HUES6 (cell line): ENCODE measurements at regions not wholly inside any gene's neighbourhood (a gene's known extent, or its start where the extent isn't known, plus 50 kb on each side); places are given as distances from the start of the nearest gene placed in this dataset.

ENCODE experiments used
- H3K27ac ChIP-seq: 2 replicates; pipeline ENCODE4 v1.7.0; 2013; ENCODE audit warnings: low read depth, mild to moderate bottlenecking, low read length, inconsistent platforms
- H3K27me3 ChIP-seq: 2 replicates; pipeline ENCODE4 v1.6.1; 2013; ENCODE audit warnings: low read length; ENCODE audit not compliant: control insufficient read depth, insufficient read depth
- H3K36me3 ChIP-seq: 2 replicates; pipeline ENCODE4 v1.6.1; 2013; ENCODE audit warnings: low read length; ENCODE audit not compliant: control insufficient read depth, insufficient read depth
- H3K4me1 ChIP-seq: 2 replicates; pipeline ENCODE4 v1.6.1; 2013; ENCODE audit warnings: low read length; ENCODE audit not compliant: control insufficient read depth, insufficient read depth
- H3K4me3 ChIP-seq: 2 replicates; pipeline ENCODE4 v1.5.1; 2013; ENCODE audit warnings: low read depth, low read length
- H3K9ac ChIP-seq: one replicate; pipeline ENCODE4 v1.6.1; 2013; ENCODE audit warnings: mild to moderate bottlenecking, low read length
- H3K9me3 ChIP-seq: 2 replicates; pipeline ENCODE4 v1.6.1; 2013; ENCODE audit warnings: low read depth, low read length; ENCODE audit not compliant: control insufficient read depth, insufficient read depth

- Histone ChIP-seq H3K9ac (no peak overlapping the region), H3K36me3 (no peaks in the 10 kb centered on the region), H3K4me1 (peaks cover 42% of the 10 kb centered on the region), H3K9me3 (0 out of 2 replicates have a peak, but pooled peaks cover 3% of the 10 kb centered on the region), H3K4me3 (no peak overlapping the region), H3K27ac (no peak overlapping the region), H3K27me3 (no peaks in the 10 kb centered on the region)
Observed at GRCh38 chr13:74024856-74025255, 109.3 kb downstream of the KLF12 start.

GRCh38 chr13:74024314-74024713, 109.9 kb downstream of the KLF12 start:
- H3K4me1 ChIP-seq = peaks cover 42% of the 10 kb centered on the region

GRCh38 chr13:74023484-74023883, 110.7 kb downstream of the KLF12 start:
- no peaks in the 10 kb centered on the region for H3K36me3 ChIP-seq
- H3K27ac ChIP-seq = no peak overlapping the region
- H3K4me3 ChIP-seq = no peak overlapping the region
- H3K9ac ChIP-seq = no peak overlapping the region
- H3K27me3 ChIP-seq = no peaks in the 10 kb centered on the region
- peaks cover 41% of the 10 kb centered on the region for H3K4me1 ChIP-seq
- H3K9me3 ChIP-seq = 0 out of 2 replicates have a peak, but pooled peaks cover 3% of the 10 kb centered on the region

More at GRCh38 chr13:74024314-74024713, 109.9 kb downstream of the KLF12 start:
- H3K9me3 ChIP-seq = 0 out of 2 replicates have a peak, but pooled peaks cover 3% of the 10 kb centered on the region
- H3K4me3 ChIP-seq = no peak overlapping the region
- no peaks in the 10 kb centered on the region for H3K36me3 ChIP-seq
- H3K27ac ChIP-seq = no peak overlapping the region
- H3K9ac ChIP-seq = no peak overlapping the region
- H3K27me3 ChIP-seq = no peaks in the 10 kb centered on the region

DNA sequence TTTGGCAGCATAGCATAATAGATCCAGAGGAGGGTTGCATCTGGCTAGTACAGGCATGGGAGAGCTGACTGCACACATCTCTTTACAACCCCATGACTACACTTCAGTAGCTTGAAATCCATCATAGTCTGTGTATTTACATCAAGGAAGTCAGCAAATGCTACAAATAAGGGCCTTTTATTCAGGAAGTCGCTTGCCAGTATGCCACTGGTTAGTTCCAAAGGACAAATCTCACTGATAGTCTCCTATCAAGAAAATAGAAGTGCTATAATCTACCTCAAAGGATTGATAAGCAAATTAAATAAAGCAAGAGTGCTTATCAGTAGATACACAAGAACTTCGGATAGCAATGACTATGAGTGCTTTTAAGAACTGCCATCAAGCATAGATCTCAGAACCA, 112.7 kb downstream of the KLF12 start:
- no peak overlapping the region for H3K27ac ChIP-seq
- H3K27me3 ChIP-seq = no peaks in the 10 kb centered on the region
- no peak overlapping the region for H3K9ac ChIP-seq
- H3K4me1 ChIP-seq = peaks cover 23% of the 10 kb centered on the region
- no peaks in the 10 kb centered on the region for H3K36me3 ChIP-seq
- 0 out of 2 replicates have a peak, but pooled peaks cover 3% of the 10 kb centered on the region for H3K9me3 ChIP-seq
- no peak overlapping the region for H3K4me3 ChIP-seq

DNA sequence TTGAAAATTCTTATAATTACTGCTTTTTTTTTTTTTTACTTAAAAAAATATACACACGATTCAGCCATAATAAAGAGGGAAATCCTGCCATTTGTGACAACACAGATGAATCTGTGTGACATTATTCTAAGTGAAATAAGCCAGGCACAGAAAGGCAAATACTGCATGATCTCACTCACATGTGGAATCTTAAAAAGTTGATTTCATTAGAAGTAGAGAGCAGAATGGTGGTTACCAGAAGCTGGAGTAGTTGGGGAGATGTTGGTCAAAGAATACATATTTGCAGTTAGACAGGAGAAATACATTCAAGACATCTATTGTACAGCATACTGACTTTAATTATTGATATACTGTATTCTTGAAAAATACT, 116.2 kb downstream of the KLF12 start:
- no peak overlapping the region for H3K4me3 ChIP-seq

DNA sequence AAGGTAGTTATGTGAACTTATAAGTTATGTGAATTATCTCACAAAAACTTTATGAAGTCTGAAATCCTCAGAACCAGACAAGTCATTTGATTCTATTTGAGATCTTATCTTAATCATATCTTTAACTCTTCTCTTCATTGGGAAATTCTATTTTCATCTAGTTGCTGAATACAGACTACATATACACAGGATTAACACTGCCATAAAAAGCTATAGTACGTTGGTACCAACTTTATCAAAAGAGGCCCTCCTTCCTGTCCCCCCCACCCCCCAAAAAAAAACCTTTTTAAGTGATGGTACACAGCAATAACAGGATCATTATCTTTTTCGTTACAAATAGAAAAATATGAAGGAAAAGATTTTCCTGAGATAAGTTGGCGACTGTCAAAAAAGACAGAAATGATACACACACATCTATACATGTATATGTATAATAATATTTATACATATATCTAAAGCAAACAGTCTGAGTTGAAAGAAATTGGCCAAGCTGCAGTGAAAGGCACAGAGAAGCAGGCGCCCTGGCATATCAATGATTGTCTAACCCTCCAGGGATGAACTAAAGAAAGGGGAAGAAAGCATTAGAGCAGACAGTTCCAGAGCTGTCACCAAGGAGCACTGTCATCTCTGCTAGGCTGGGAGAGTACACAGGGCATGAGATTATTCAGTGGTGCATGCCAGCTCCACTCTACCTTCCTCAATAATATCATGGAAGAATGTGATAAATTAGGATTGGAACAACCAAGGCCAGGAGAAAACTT, 116.7 kb downstream of the KLF12 start:
- no peaks in the 10 kb centered on the region for H3K36me3 ChIP-seq
- no peak overlapping the region for H3K27ac ChIP-seq
- no peaks in the 10 kb centered on the region for H3K27me3 ChIP-seq

More for the DNA sequence above, 116.2 kb downstream of the KLF12 start:
- Histone ChIP-seq H3K4me1 (no peaks in the 10 kb centered on the region), H3K27me3 (no peaks in the 10 kb centered on the region), H3K9ac (no peak overlapping the region), H3K27ac (no peak overlapping the region), H3K9me3 (0 out of 2 replicates have a peak, but pooled peaks cover 3% of the 10 kb centered on the region), H3K36me3 (no peaks in the 10 kb centered on the region)

GRCh38 chr13:74015137-74015536, 119.1 kb downstream of the KLF12 start:
- Histone ChIP-seq H3K9ac (no peak overlapping the region), H3K36me3 (no peaks in the 10 kb centered on the region), H3K27me3 (no peaks in the 10 kb centered on the region), H3K4me3 (no peak overlapping the region), H3K9me3 (no peaks in the 10 kb centered on the region), H3K4me1 (no peaks in the 10 kb centered on the region), H3K27ac (no peak overlapping the region)

More for the DNA sequence above, 116.7 kb downstream of the KLF12 start:
- H3K9ac ChIP-seq = no peak overlapping the region
- H3K4me1 ChIP-seq = no peaks in the 10 kb centered on the region
- H3K4me3 ChIP-seq = no peak overlapping the region
- 0 out of 2 replicates have a peak, but pooled peaks cover 3% of the 10 kb centered on the region for H3K9me3 ChIP-seq

GRCh38 chr13:74009100-74009668, 125.0 kb downstream of the KLF12 start:
- Histone ChIP-seq H3K27ac (no peak overlapping the region), H3K4me1 (no peaks in the 10 kb centered on the region), H3K36me3 (no peaks in the 10 kb centered on the region), H3K9ac (no peak overlapping the region), H3K27me3 (no peaks in the 10 kb centered on the region), H3K9me3 (no peaks in the 10 kb centered on the region), H3K4me3 (no peak overlapping the region)

DNA sequence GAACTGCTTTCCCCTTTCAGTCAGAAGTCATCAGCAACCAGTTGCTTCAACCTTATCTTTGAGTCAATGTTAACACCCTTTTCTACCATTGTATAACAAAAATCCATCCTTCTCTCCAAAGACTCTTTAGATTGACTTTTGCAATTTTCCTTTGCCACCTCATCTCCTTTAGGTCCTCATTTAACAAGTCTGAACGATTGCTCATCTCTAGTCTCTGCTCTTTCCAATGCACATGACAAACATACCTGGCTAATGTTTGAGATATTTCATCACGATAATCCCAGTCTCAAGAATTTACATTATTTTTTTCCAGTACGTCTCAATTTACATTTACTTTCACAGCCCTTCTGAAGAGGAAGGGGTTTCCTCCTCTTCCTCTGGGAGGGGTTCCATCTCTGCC, 127.5 kb downstream of the KLF12 start:
- H3K4me3 ChIP-seq = no peak overlapping the region

GRCh38 chr13:74005320-74006157, 128.7 kb downstream of the KLF12 start:
- Histone ChIP-seq H3K4me3 (no peak overlapping the region), H3K27me3 (no peaks in the 10 kb centered on the region), H3K4me1 (no peaks in the 10 kb centered on the region), H3K9ac (no peak overlapping the region), H3K27ac (no peak overlapping the region), H3K9me3 (no peaks in the 10 kb centered on the region), H3K36me3 (no peaks in the 10 kb centered on the region)

More for the DNA sequence above, 127.5 kb downstream of the KLF12 start:
- H3K27ac ChIP-seq = no peak overlapping the region
- no peaks in the 10 kb centered on the region for H3K36me3 ChIP-seq
- H3K9ac ChIP-seq = no peak overlapping the region
- H3K4me1 ChIP-seq = no peaks in the 10 kb centered on the region
- no peaks in the 10 kb centered on the region for H3K9me3 ChIP-seq
- no peaks in the 10 kb centered on the region for H3K27me3 ChIP-seq

- H3K36me3 ChIP-seq = no peaks in the 10 kb centered on the region
- H3K9me3 ChIP-seq = no peaks in the 10 kb centered on the region
- no peaks in the 10 kb centered on the region for H3K27me3 ChIP-seq
- H3K9ac ChIP-seq = no peak overlapping the region
- no peak overlapping the region for H3K4me3 ChIP-seq
- H3K27ac ChIP-seq = no peak overlapping the region
- H3K4me1 ChIP-seq = no peaks in the 10 kb centered on the region
Observed at GRCh38 chr13:74004109-74004508, 130.1 kb downstream of the KLF12 start.
